ENCODE measurements at regions not wholly inside any gene's neighbourhood (a gene's known extent, or its start where the extent isn't known, plus 50 kb on each side); places are given as distances from the start of the nearest gene placed in this dataset.

DNA sequence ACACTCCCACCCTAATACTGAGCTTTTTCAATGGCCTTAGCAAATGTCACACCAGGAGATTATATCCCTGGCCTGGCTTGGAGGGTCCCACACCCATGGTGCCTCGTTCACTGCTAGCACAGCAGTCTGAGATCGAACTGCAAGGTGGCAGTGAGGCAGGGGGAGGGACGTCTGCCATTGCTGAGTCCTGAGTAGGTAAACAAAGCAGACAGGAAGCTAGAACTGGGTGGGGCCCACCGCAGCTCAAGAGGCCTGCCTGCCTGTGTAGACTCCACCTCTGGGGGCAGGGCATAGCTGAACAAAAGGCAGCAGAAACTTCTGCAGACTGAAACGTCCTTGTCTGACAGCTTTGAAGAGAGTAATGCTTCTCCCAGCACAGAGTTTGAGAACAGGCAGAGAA lies 338.9 kb upstream of the MBL2 start:
- TF ChIP-seq TAF1 (IDR thresholded peaks at IDR 0.05; ENCODE audit: low read depth, low read length) (no peak), POLR2AphosphoS5 (IDR thresholded peaks at IDR 0.05; ENCODE audit: low read depth, low read length) (no peak), PAX5 (IDR thresholded peaks at IDR 0.05; ENCODE audit: insufficient read depth, low read length, severe bottlenecking) (no peak), POLR2A (IDR thresholded peaks at IDR 0.05; ENCODE audit: low read depth, low read length) (no peak), POU2F2 (IDR thresholded peaks at IDR 0.05; ENCODE audit: low read depth, low read length) (no peak), SPI1 (IDR thresholded peaks at IDR 0.05; ENCODE audit: low read depth, low read length) (no peak)
